HG03442 (cell line): ENCODE measurements at regions not wholly inside any gene's neighbourhood (a gene's known extent, or its start where the extent isn't known, plus 50 kb on each side); places are given as distances from the start of the nearest gene placed in this dataset.
"Not testable (repeated sequence)": the region's sequence is repeated elsewhere in the genome, so short reads cannot be mapped to it uniquely, and the experiment has no call there.

Source experiments
- ATAC-seq: cut with Tn5 transposase; IDR thresholded peaks from one replicate; pipeline ENCODE4 v1.9.1; 2021; ENCODE audit warnings: mild to moderate bottlenecking, moderate library complexity; ENCODE audit not compliant: unreplicated experiment

GRCh38 chr13:44678197-44678596 lies 102.1 kb upstream of the TSC22D1 start:
- ATAC-seq, result no peak

- ATAC-seq, result no peak
Observed at GRCh38 chr13:44676534-44676933, 100.4 kb upstream of the TSC22D1 start.

GRCh38 chr13:44669534-44669933 lies 93.4 kb upstream of the TSC22D1 start:
- ATAC-seq, result no peak

- ATAC-seq, result no peak
Observed at GRCh38 chr13:44668688-44669087, 92.6 kb upstream of the TSC22D1 start.

- ATAC-seq, result peak; percentile 74
Observed at GRCh38 chr13:44667943-44668342, 91.8 kb upstream of the TSC22D1 start.

DNA sequence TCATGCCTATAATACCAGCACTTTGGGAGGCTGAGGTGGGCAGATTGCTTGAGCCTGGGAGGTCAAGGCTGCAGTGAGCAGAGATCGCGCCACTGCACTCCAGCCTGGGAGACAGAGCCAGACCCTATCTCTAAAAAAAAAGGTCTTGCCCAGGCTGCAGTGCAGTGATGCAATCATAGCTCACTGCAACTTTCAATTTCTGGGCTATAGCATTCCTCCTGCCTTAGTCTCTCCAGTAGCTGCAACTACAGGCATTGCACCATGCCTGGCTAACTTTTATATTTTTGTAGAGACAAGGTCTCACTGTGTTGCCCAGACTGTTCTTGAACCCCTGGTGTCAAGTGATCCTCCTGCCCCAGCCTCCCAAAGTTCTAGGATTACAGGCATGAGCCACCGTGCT lies 90.4 kb upstream of the TSC22D1 start:
- ATAC-seq, result not testable (repeated sequence)

DNA sequence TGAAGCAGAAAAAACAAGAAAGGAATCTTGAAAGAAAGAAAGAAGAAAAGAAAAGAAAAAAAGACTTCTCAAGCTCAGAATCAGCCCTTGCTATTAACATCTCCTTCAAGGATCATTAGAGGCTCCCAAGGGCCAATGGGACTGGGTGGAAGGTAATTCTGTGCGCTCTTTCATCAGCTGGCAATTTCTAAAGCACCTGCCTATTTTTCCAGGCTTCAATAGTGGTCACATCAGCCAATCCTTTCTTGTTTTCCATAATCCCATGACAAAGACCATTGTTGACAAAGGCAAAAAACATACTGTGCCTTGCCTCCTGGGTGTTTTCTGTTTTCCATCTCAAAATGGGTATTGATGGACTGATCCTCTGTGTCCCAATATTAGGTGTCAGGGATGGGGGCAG lies 88.2 kb upstream of the TSC22D1 start:
- no peak for ATAC-seq

DNA sequence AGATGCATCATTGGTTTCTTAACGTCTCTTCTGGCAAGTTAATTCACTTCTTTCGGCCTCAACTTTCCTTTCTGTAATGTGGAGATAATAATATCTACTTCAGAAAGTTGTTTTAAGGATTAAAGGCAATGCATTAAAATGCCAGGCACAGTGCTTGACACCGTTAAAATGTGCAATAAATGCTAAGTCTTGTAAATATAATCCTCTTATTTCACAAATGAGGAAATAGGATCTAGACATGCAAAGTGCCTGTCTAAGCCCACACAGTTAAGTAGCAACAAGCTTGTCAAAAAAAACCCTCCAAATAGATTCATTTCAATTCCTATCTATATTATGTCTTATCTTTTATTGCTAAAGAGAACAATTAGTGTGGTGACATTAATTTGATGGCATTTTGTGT lies 86.4 kb upstream of the TSC22D1 start:
- no peak for ATAC-seq

DNA sequence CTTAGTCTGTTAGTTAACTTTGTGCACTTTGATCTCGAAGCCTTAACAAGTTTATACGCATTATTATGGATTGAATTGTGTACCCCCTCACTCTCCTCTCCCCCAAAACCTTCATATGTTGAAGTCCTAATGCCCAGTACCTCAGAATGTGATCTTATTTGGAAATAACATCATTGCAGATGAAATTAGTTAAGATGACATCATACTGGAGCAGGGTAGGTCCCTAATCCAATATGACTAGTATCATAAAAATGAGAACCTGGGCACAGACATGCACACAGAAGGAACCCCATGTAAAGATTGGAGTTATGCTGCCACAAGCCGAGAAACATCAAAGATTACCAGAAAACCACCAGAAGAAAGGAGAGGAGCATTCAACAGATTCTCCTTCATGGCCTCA lies 85.8 kb upstream of the TSC22D1 start:
- no peak for ATAC-seq

- ATAC-seq, result no peak
Observed at GRCh38 chr13:44660050-44660449, 83.9 kb upstream of the TSC22D1 start.

- no peak for ATAC-seq
Observed at GRCh38 chr13:44652962-44653660, 77.0 kb upstream of the TSC22D1 start.

DNA sequence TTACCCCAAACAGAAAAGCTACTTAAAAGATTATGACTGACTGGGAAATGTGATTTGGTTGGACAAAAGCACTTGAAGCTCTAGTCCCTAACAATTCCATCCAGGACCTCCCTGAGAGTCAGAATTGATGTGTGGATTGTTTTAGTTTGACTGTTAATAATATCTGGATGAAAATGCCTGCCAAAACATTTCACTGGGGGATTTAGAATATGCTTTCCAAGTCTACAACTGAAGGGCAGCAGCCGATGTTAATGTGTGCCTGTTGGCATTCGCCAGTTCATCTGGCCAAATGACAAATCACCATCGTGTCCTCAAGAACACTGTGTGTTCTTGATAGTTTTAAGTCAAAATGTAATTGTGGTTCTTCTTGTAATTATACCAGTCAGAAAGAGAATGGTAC lies 76.0 kb upstream of the TSC22D1 start:
- no peak for ATAC-seq

DNA sequence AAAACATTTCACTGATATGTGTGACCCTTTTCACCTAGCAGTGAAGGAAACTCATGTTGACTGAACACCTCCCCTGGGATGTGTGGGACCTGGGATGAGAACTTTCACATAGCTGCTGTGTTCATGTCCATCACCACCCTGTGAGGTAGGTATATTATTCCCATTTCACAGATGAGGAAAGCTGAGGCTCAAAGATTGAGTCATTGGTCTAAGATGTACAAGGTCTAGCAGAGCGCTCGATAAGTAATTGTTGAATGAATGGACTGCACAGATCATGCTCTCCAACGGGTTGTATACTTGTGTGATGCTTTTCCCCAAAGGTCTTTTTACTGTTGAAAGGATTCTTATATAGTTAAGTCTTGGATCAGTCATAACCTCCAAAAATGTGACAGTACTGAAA lies 75.6 kb upstream of the TSC22D1 start:
- ATAC-seq, result no peak

DNA sequence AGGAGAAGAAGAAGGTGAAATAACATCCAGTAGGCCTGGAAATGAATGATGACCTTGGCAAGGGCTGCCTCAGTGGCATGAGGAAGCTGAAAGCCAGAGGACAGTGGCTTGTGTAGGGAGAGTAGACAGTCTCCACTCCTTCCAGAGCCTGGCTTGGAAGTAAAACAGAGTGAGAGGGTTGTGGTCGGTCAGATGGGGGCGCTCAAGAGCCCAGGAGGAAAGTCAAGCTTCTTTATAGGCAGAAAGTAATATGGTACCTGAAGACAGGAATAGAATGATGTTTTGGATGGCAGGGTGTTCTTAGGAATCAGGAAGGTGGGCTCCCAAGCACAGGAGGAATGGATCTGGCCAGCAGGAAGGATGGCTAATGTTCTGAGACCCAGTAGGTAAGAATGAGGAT lies 75.1 kb upstream of the TSC22D1 start:
- no peak for ATAC-seq

DNA sequence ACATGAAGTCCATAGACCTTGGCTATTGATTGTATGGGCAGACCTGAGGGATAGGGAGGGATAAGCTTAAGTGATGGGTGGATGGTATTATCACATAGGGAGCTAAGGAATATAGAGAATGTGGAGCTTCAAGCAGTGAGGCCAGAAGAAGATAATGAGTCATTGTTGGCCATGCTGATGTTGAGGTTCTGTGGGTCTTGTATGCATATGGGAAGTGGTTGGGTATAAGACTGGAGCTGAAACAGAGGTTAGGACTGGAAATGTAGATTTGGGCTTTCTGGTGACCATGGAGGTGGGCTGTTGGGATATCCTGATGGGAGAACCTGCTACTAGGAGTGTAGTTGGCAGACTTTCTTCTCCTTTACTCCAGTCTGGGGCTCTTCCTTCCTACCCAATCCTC lies 73.7 kb upstream of the TSC22D1 start:
- ATAC-seq, result no peak

GRCh38 chr13:44649104-44649428 lies 72.9 kb upstream of the TSC22D1 start:
- no peak for ATAC-seq

DNA sequence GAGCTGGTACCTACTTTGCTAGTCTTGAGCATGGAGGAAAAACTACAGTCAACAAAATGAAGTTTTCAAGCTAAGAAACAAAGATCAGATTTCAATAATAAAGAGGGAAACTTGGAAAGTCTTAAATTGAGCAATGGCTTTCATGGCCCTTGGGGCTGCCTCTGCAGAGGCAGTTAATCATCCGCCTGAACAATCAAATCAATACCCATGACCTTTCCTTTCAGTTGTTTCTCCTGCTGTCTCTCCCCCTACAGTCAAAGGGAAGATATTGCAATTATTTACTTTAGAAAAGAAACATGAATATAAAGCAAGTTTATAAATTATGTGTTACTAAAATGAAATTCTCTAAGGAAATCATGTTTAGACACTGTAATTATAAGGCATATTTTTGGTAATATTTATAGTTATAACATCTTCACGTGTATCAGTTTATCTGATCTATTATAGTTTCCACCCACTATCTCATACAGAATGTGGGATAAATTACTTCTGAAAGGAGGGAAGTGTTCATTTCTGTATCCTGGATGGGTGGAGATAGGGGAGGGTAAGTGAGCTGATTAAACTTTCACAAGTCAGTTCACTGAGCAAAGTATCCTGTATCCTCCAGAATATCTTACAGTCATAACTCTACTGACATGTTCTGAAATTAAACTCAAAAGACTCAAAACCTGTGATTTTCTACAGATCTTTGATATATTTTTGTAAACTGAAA lies 72.4 kb upstream of the TSC22D1 start:
- ATAC-seq, result no peak

DNA sequence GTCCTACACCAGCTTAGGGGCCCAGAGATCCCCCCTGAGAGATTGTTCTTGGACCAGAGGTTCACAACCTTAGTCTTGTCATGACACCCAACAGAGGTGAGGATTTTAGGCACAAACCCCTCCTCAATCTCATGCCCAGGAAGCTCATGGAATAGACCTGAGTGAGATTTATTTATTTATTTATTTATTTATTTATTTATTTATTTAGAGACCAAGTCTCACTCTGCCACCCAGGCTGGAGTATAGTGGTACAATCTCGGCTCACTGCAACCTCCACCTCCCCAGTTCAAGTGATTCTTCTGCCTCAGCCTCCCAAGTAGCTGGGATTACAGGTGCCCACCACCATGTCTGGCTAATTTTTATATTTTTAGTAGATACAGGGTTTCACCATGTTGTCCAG lies 71.4 kb upstream of the TSC22D1 start:
- ATAC-seq, result not testable (repeated sequence)

DNA sequence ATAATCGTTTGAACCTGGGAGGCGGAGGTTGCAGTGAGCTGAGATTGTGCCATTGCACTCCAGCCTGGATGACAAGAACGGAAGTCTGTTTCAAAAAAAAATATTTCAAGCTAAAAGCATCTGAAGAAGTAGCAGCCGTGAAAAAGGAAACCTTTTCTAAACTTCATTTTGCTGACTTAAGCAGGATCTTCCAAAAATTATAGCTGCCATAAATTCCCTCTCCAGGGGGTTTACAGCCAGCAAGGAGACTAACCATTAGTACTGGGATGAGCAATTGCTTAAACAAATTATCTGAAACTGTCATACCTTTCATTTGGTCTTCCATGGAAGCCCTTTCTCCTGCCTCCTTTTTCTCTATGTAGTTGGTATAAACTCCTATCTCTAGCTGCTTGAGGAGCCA lies 69.9 kb upstream of the TSC22D1 start:
- no peak for ATAC-seq

- ATAC-seq, result no peak
Observed at GRCh38 chr13:44643256-44643655, 67.1 kb upstream of the TSC22D1 start.

GRCh38 chr13:44637581-44637980 lies 61.5 kb upstream of the TSC22D1 start:
- no peak for ATAC-seq

GRCh38 chr13:44629465-44630183 lies 53.5 kb upstream of the TSC22D1 start:
- ATAC-seq, result no peak
